ENCODE measurements at regions not wholly inside any gene's neighbourhood (a gene's known extent, or its start where the extent isn't known, plus 50 kb on each side); places are given as distances from the start of the nearest gene placed in this dataset.

DNA sequence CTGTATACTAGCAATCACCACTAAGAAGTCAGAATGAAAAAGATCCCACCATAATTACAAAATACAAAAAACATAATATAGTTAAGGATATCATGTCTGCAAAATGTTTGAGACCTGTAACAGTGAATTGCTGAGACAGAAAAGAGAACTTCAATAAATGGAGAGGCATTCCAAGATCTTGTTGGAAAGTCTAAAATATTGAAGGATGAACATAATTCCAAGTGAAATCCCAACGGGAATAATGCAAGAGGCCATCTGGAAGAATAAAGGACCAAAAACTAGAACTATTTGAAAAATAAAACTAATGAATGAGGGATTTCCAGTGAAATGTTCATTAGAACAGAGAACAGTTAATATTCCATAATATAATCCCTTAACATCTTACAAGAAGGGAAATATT lies 110.9 kb downstream of the COL6A6 start (continued):
- TF ChIP-seq, protein P1, sequence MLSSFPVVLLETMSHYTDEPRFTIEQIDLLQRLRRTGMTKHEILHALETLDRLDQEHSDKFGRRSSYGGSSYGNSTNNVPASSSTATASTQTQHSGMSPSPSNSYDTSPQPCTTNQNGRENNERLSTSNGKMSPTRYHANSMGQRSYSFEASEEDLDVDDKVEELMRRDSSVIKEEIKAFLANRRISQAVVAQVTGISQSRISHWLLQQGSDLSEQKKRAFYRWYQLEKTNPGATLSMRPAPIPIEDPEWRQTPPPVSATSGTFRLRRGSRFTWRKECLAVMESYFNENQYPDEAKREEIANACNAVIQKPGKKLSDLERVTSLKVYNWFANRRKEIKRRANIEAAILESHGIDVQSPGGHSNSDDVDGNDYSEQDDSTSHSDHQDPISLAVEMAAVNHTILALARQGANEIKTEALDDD (IDR thresholded peaks at IDR 0.05) = no peak
- no peak for TF ChIP-seq ZNF431 (CRISPR knock-in tag; IDR thresholded peaks at IDR 0.05)
- TF ChIP-seq SIN3B (IDR thresholded peaks at IDR 0.05; ENCODE audit: low read depth) = no peak
- no peak for TF ChIP-seq ZNF79 (CRISPR knock-in tag; IDR thresholded peaks at IDR 0.05; ENCODE audit: low read depth)
- TF ChIP-seq ZNF778 (CRISPR knock-in tag; IDR thresholded peaks at IDR 0.05) = no peak
- TF ChIP-seq GTF2A2 (tag; IDR thresholded peaks at IDR 0.05) = no peak
- TF ChIP-seq SMARCA4 (IDR thresholded peaks at IDR 0.05) = no peak
- no peak for TF ChIP-seq MCM2 (IDR thresholded peaks at IDR 0.05; ENCODE audit: low read depth)
- no peak for TF ChIP-seq NCOA1 (IDR thresholded peaks at IDR 0.05; ENCODE audit: low read depth)
